Trophoblast cell (in vitro differentiated cells and primary cell): ENCODE measurements at regions not wholly inside any gene's neighbourhood (a gene's known extent, or its start where the extent isn't known, plus 50 kb on each side); places are given as distances from the start of the nearest gene placed in this dataset.
A peak's percentile ranks its signal among the peaks of the same experiment; 100 is the strongest.

Source experiments
- DNase-seq, 2 donors: peaks; one replicate each; pipeline ENCODE4 v3.0.0-alpha.2; 2016
- H2AFZ ChIP-seq: 2 replicates; pipeline ENCODE4 v1.6.1; 2013; ENCODE audit warnings: low read length, moderate library complexity, mild to moderate bottlenecking; ENCODE audit not compliant: insufficient read depth, poor library complexity
- H2AK5ac ChIP-seq: 2 replicates; pipeline ENCODE4 v1.6.1; 2013; ENCODE audit warnings: mild to moderate bottlenecking, low read length
- H2BK120ac ChIP-seq: 2 replicates; pipeline ENCODE4 v1.6.1; 2013; ENCODE audit warnings: low read length, mild to moderate bottlenecking, moderate library complexity; ENCODE audit not compliant: insufficient read depth, poor library complexity
- H2BK12ac ChIP-seq: 2 replicates; pipeline ENCODE4 v1.6.1; 2013; ENCODE audit warnings: mild to moderate bottlenecking, low read length, moderate library complexity
- H2BK5ac ChIP-seq: 2 replicates; pipeline ENCODE4 v1.6.1; 2013; ENCODE audit warnings: low read length, low read depth, moderate library complexity, mild to moderate bottlenecking; ENCODE audit not compliant: poor library complexity
- H3K14ac ChIP-seq: 2 replicates; pipeline ENCODE4 v1.6.1; 2013; ENCODE audit warnings: mild to moderate bottlenecking, low read length
- H3K18ac ChIP-seq: 2 replicates; pipeline ENCODE4 v1.6.1; 2013; ENCODE audit warnings: mild to moderate bottlenecking, low read length
- H3K23ac ChIP-seq: 2 replicates; pipeline ENCODE4 v1.6.1; 2013; ENCODE audit warnings: low read length
- H3K27ac ChIP-seq: 2 replicates; pipeline ENCODE4 v1.5.1; 2013; ENCODE audit warnings: low read depth, mild to moderate bottlenecking, inconsistent platforms, low read length, moderate library complexity
- H3K27me3 ChIP-seq: 2 replicates; pipeline ENCODE4 v1.6.1; 2013; ENCODE audit warnings: inconsistent platforms, mild to moderate bottlenecking, low read length, moderate library complexity; ENCODE audit not compliant: insufficient read depth
- H3K36me3 ChIP-seq, 2 experiments: 1 replicate in 1 of 2; 2 replicates in 1 of 2; pipeline ENCODE4 v1.6.1; 2013; ENCODE audit warnings: low read length in 2 of 2, mild to moderate bottlenecking in 2 of 2, moderate library complexity in 1 of 2; ENCODE audit not compliant: insufficient read depth in 2 of 2, control insufficient read depth in 1 of 2
- H3K4ac ChIP-seq: 2 replicates; pipeline ENCODE4 v1.6.1; 2013; ENCODE audit warnings: low read depth, mild to moderate bottlenecking, low read length, moderate library complexity
- H3K4me1 ChIP-seq, 2 experiments: 1 replicate in 1 of 2; 2 replicates in 1 of 2; pipeline ENCODE4 v1.6.1; 2013; ENCODE audit warnings: low read length in 2 of 2, mild to moderate bottlenecking in 2 of 2, moderate library complexity in 1 of 2; ENCODE audit not compliant: insufficient read depth in 2 of 2, control insufficient read depth in 1 of 2
- H3K4me2 ChIP-seq: 2 replicates; pipeline ENCODE4 v1.6.1; 2013; ENCODE audit warnings: inconsistent platforms, mild to moderate bottlenecking, low read length, moderate library complexity
- H3K4me3 ChIP-seq: 2 replicates; pipeline ENCODE4 v1.5.1; 2013; ENCODE audit warnings: mild to moderate bottlenecking, low read depth, low read length, inconsistent platforms
- H3K79me1 ChIP-seq: one replicate; pipeline ENCODE4 v1.6.1; 2013; ENCODE audit warnings: low read length
- H3K79me2 ChIP-seq: 2 replicates; pipeline ENCODE4 v1.6.1; 2013; ENCODE audit warnings: low read length, mild to moderate bottlenecking; ENCODE audit not compliant: control insufficient read depth, insufficient read depth, poor library complexity
- H3K9ac ChIP-seq: 2 replicates; pipeline ENCODE4 v1.6.1; 2013; ENCODE audit warnings: mild to moderate bottlenecking, low read length
- H3K9me3 ChIP-seq: 2 replicates; pipeline ENCODE4 v1.6.1; 2013; ENCODE audit warnings: low read depth, mild to moderate bottlenecking, control low read depth, inconsistent platforms, low read length; ENCODE audit not compliant: insufficient read depth
- H4K12ac ChIP-seq: 2 replicates; pipeline ENCODE4 v1.6.1; 2013; ENCODE audit warnings: low read depth, mild to moderate bottlenecking, low read length, moderate library complexity
- H4K8ac ChIP-seq: 2 replicates; pipeline ENCODE4 v1.6.1; 2013; ENCODE audit warnings: low read depth, mild to moderate bottlenecking, low read length, moderate library complexity
- H4K91ac ChIP-seq: one replicate; pipeline ENCODE4 v1.6.1; 2013; ENCODE audit warnings: low read depth, mild to moderate bottlenecking, low read length, moderate library complexity
- WGBS: extraction: QIAGEN DNeasy Blood & Tissue Kit; methylation state at CpG from one replicate; pipeline ENCODE4 v1.1.7; 2013; ENCODE audit warnings: missing lambda C conversion rate; ENCODE audit not compliant: insufficient read length, insufficient coverage; ENCODE audit errors: extremely low coverage; 5-methylcytosine and 5-hydroxymethylcytosine counted together

DNA sequence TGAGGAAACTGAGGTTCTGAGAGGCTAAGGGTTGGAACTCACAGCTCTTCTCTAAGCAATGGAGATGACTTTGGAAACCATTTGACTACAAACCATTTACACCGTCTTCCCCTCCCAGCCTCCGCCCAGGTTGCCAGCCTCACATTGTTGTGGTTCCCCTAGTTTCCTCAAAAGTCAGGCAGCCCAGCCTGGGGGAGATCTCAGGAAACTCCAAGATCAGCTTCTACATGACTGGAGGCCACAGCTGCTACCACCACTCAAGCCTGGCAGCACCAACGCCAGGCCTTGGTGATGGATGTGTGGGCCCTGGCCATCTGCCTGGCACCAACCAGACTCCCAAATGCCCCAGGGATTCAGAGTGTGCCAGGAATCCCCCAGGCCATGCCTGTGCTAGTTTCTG lies 207.9 kb downstream of the TSHZ3 start:
- H3K23ac ChIP-seq, result no peak overlapping the region
- H4K12ac ChIP-seq, result no peak overlapping the region
- H3K36me3 ChIP-seq, result no peaks in the 10 kb centered on the region
- peaks cover 3% of the 10 kb centered on the region for H3K9me3 ChIP-seq
- H4K91ac ChIP-seq, result no peak overlapping the region
- DNase-seq, result no peak
- no peak overlapping the region for H2BK12ac ChIP-seq
- no peak overlapping the region for H3K4ac ChIP-seq
- no peak overlapping the region for H2BK5ac ChIP-seq
- WGBS, result no CpG with 5 or more reads among the region's 3 CpGs
- H4K8ac ChIP-seq, result no peak overlapping the region
- no peak overlapping the region for H3K4me2 ChIP-seq
- no peak overlapping the region for H2AK5ac ChIP-seq
- H3K27ac ChIP-seq, result no peak overlapping the region
- no peaks in the 10 kb centered on the region for H3K79me2 ChIP-seq
- no peak overlapping the region for H2AFZ ChIP-seq
- no peak overlapping the region for H2BK120ac ChIP-seq
- H3K79me1 ChIP-seq, result no peaks in the 10 kb centered on the region
- H3K27me3 ChIP-seq, result no peaks in the 10 kb centered on the region
- H3K14ac ChIP-seq, result no peak overlapping the region
- H3K18ac ChIP-seq, result no peak overlapping the region
- H3K4me3 ChIP-seq, result no peak overlapping the region
- H3K9ac ChIP-seq, result no peak overlapping the region
- H3K4me1 ChIP-seq, result no peaks in the 10 kb centered on the region

DNA sequence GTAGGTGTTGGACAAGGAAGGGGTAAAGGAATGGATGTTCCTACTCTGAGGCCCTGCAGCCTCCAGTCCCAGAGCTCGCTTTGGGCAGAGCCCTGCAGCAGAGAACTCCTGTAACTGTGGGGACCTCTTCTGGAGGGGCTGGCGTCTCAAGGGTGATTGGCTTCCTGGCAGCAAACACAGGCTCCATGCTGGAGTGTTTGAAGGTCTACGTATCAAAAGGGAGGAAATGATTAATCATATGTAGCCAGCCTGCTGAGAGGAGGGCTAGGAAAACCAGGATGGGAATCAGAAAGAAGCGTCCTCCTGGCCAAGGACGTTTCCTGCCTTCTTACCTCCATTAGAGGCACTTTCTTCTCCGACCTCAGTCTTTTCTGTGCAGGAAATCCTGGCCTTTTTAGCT lies 208.5 kb downstream of the TSHZ3 start:
- no peak for DNase-seq
- Histone ChIP-seq H2BK12ac (no peak overlapping the region), H3K4ac (no peak overlapping the region), H3K27me3 (no peaks in the 10 kb centered on the region), H3K23ac (no peak overlapping the region), H3K18ac (no peak overlapping the region), H3K4me1 (no peaks in the 10 kb centered on the region), H2AK5ac (no peak overlapping the region), H3K4me2 (no peak overlapping the region), H3K27ac (no peak overlapping the region), H4K91ac (no peak overlapping the region), H3K9me3 (peaks cover 3% of the 10 kb centered on the region), H4K8ac (no peak overlapping the region), H2AFZ (no peak overlapping the region), H3K36me3 (no peaks in the 10 kb centered on the region), H4K12ac (no peak overlapping the region), H3K79me2 (no peaks in the 10 kb centered on the region), H2BK120ac (no peak overlapping the region), H3K9ac (no peak overlapping the region), H3K4me3 (no peak overlapping the region), H3K14ac (no peak overlapping the region), H3K79me1 (no peaks in the 10 kb centered on the region), H2BK5ac (no peak overlapping the region)
- no CpG with 5 or more reads among the region's 6 CpGs for WGBS

DNA sequence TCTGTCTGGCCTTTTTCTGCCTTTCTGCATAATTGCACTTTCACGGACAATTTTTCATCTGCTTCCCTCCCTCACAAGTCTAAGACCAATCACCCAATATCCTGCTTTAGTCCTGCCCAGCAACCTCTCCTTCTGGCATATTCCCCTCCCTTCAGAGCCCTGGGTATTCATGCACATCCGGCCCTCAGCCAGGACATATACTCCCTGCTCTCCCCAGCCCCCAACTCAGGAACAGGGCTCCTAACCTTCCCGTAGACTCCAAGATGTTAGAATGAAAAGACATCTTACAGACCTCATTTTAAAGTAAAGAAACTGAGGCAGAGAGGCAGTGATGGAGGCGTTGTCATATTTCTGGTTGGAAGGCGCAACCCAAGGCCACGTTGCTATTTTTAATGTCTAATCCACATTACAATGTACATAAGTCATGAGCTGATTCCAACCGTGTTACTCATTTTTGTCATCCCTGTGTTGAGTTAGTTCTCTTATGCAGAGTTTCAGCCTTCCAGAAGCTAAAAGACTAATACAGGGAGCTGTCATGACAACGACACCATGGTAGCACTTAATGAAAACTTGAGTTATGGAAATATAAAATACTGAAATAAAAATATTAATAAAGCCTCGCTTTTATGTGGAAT lies 209.2 kb downstream of the TSHZ3 start:
- H3K4ac ChIP-seq, result no peak overlapping the region
- no peak overlapping the region for H3K18ac ChIP-seq
- H3K9ac ChIP-seq, result no peak overlapping the region
- H4K91ac ChIP-seq, result no peak overlapping the region
- no peak overlapping the region for H2AK5ac ChIP-seq
- H3K9me3 ChIP-seq, result peaks cover 3% of the 10 kb centered on the region
- no peak overlapping the region for H3K4me2 ChIP-seq
- H3K79me2 ChIP-seq, result no peaks in the 10 kb centered on the region
- H2BK5ac ChIP-seq, result no peak overlapping the region
- H3K79me1 ChIP-seq, result no peaks in the 10 kb centered on the region
- H2BK120ac ChIP-seq, result no peak overlapping the region
- no peak overlapping the region for H4K8ac ChIP-seq
- no CpG with 5 or more reads among the region's 9 CpGs for WGBS
- H3K4me1 ChIP-seq, result no peaks in the 10 kb centered on the region
- H3K36me3 ChIP-seq, result no peaks in the 10 kb centered on the region
- DNase-seq, result peak in 1 of 2 donors; percentile 47
- no peak overlapping the region for H3K23ac ChIP-seq
- H3K14ac ChIP-seq, result no peak overlapping the region
- no peak overlapping the region for H4K12ac ChIP-seq
- no peak overlapping the region for H3K27ac ChIP-seq
- H2BK12ac ChIP-seq, result no peak overlapping the region
- no peak overlapping the region for H3K4me3 ChIP-seq
- no peaks in the 10 kb centered on the region for H3K27me3 ChIP-seq
- H2AFZ ChIP-seq, result no peak overlapping the region

DNA sequence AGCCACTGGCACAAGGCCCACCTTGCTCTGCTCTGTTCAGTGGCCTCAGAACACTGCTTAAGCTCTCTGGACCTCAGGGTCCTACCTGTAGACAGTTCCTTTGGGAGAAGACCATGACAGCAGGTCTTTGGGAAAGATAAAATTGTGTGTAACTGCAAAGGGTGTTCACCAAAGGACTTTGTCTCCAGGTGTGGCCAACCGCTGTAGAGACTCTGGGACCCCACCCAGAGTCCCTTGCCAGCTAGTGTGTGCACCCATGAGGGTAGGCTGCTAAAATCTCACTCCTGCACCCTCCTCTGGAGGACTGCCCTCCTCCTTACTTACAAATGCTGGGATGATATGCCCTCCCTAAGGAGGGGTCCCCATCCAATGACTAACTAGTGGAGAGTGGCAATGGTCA lies 211.2 kb downstream of the TSHZ3 start:
- H4K12ac ChIP-seq, result no peak overlapping the region
- no peak overlapping the region for H4K91ac ChIP-seq
- H3K27me3 ChIP-seq, result no peaks in the 10 kb centered on the region
- no peak overlapping the region for H2AFZ ChIP-seq
- no peak overlapping the region for H3K27ac ChIP-seq
- no peak for DNase-seq
- no peak overlapping the region for H4K8ac ChIP-seq
- H3K4me2 ChIP-seq, result no peak overlapping the region
- no peak overlapping the region for H3K18ac ChIP-seq
- no peak overlapping the region for H3K4ac ChIP-seq
- no peak overlapping the region for H2BK120ac ChIP-seq
- no peaks in the 10 kb centered on the region for H3K36me3 ChIP-seq
- H3K23ac ChIP-seq, result no peak overlapping the region
- no peak overlapping the region for H2BK12ac ChIP-seq
- WGBS, result no CpG with 5 or more reads among the region's 1 CpG
- no peak overlapping the region for H3K4me3 ChIP-seq
- H3K4me1 ChIP-seq, result no peaks in the 10 kb centered on the region
- no peak overlapping the region for H2BK5ac ChIP-seq
- H3K79me1 ChIP-seq, result no peaks in the 10 kb centered on the region
- no peak overlapping the region for H3K9ac ChIP-seq
- no peak overlapping the region for H2AK5ac ChIP-seq
- H3K14ac ChIP-seq, result no peak overlapping the region
- H3K9me3 ChIP-seq, result peaks cover under 1% of the 10 kb centered on the region
- H3K79me2 ChIP-seq, result no peaks in the 10 kb centered on the region
